Central memory CD8-positive, alpha-beta T cell (primary cell): ENCODE measurements at regions not wholly inside any gene's neighbourhood (a gene's known extent, or its start where the extent isn't known, plus 50 kb on each side); places are given as distances from the start of the nearest gene placed in this dataset.
"Not testable (repeated sequence)": the region's sequence is repeated elsewhere in the genome, so short reads cannot be mapped to it uniquely, and the experiment has no call there.

Experiments used
- ATAC-seq: fragments of 150-1000 bp; cut with Tn5 transposase; replicated peaks from 2 replicates; pipeline ENCODE4 v1.10.0; 2022; ENCODE audit warnings: mild to moderate bottlenecking, moderate FRiP score, moderate number of reproducible peaks; ENCODE audit not compliant: poor library complexity, severe bottlenecking; ENCODE audit errors: extremely low read depth
- DNase-seq, 2 donors: peaks; one replicate each; pipeline ENCODE4 v3.0.0; 2021; ENCODE audit warnings: low spot score in 2 of 2
- H3K27ac Mint-ChIP-seq: one replicate; pipeline ENCODE4 v1.8.0; 2022; ENCODE audit warnings: low read depth, mild to moderate bottlenecking, moderate library complexity, mixed read lengths
- H3K27me3 Mint-ChIP-seq: one replicate; pipeline ENCODE4 v1.8.0; 2022; ENCODE audit warnings: mixed read lengths
- H3K36me3 Mint-ChIP-seq: one replicate; pipeline ENCODE4 v1.8.0; 2022; ENCODE audit warnings: mild to moderate bottlenecking, moderate library complexity, mixed read lengths; ENCODE audit not compliant: insufficient read depth
- H3K4me1 Mint-ChIP-seq: one replicate; pipeline ENCODE4 v1.8.0; 2022; ENCODE audit warnings: mixed read lengths
- H3K4me3 Mint-ChIP-seq: one replicate; pipeline ENCODE4 v1.8.0; 2022; ENCODE audit warnings: mild to moderate bottlenecking, moderate library complexity, mixed read lengths
- H3K9me3 Mint-ChIP-seq: one replicate; pipeline ENCODE4 v1.8.0; 2022; ENCODE audit warnings: mixed read lengths

- H3K4me3 Mint-ChIP-seq: no peak overlapping the region
- ATAC-seq: no peak
- H3K9me3 Mint-ChIP-seq: peaks cover under 1% of the 10 kb centered on the region
- DNase-seq: no peak
- H3K4me1 Mint-ChIP-seq: no peaks in the 10 kb centered on the region
- H3K36me3 Mint-ChIP-seq: peaks cover 1% of the 10 kb centered on the region
- H3K27me3 Mint-ChIP-seq: no peaks in the 10 kb centered on the region
- H3K27ac Mint-ChIP-seq: no peak overlapping the region
Observed at GRCh38 chr2:122780251-122780650, 1024.8 kb downstream of the TSN start.

GRCh38 chr2:122794100-122794499, 1038.6 kb downstream of the TSN start:
- DNase-seq (no peak), ATAC-seq (no peak)
- H3K27me3 Mint-ChIP-seq: no peaks in the 10 kb centered on the region
- H3K9me3 Mint-ChIP-seq: peaks cover 13% of the 10 kb centered on the region
- no peak overlapping the region for H3K4me3 Mint-ChIP-seq
- H3K27ac Mint-ChIP-seq: no peak overlapping the region
- no peaks in the 10 kb centered on the region for H3K4me1 Mint-ChIP-seq
- H3K36me3 Mint-ChIP-seq: no peaks in the 10 kb centered on the region

- Mint-ChIP-seq H3K9me3 (peaks cover 13% of the 10 kb centered on the region), H3K4me1 (no peaks in the 10 kb centered on the region), H3K27ac (no peak overlapping the region), H3K36me3 (no peaks in the 10 kb centered on the region), H3K4me3 (no peak overlapping the region), H3K27me3 (no peaks in the 10 kb centered on the region)
- no peak for DNase-seq
- no peak for ATAC-seq
Observed at GRCh38 chr2:122795763-122796162, 1040.3 kb downstream of the TSN start.

- no peaks in the 10 kb centered on the region for H3K4me1 Mint-ChIP-seq
- no peaks in the 10 kb centered on the region for H3K36me3 Mint-ChIP-seq
- no peaks in the 10 kb centered on the region for H3K27me3 Mint-ChIP-seq
- peaks cover 16% of the 10 kb centered on the region for H3K9me3 Mint-ChIP-seq
- H3K27ac Mint-ChIP-seq: no peak overlapping the region
- H3K4me3 Mint-ChIP-seq: no peak overlapping the region
- ATAC-seq (no peak), DNase-seq (no peak)
Observed at GRCh38 chr2:122799391-122799790, 1043.9 kb downstream of the TSN start.

GRCh38 chr2:122800781-122801180, 1045.3 kb downstream of the TSN start:
- no peak for ATAC-seq
- Mint-ChIP-seq H3K36me3 (no peaks in the 10 kb centered on the region), H3K4me1 (no peaks in the 10 kb centered on the region), H3K27ac (no peak overlapping the region), H3K4me3 (no peak overlapping the region), H3K9me3 (peaks cover 18% of the 10 kb centered on the region), H3K27me3 (no peaks in the 10 kb centered on the region)
- no peak for DNase-seq

- no peak for DNase-seq
- Mint-ChIP-seq H3K27ac (no peak overlapping the region), H3K27me3 (no peaks in the 10 kb centered on the region), H3K9me3 (peaks cover 39% of the 10 kb centered on the region), H3K36me3 (no peaks in the 10 kb centered on the region), H3K4me1 (no peaks in the 10 kb centered on the region), H3K4me3 (no peak overlapping the region)
- no peak for ATAC-seq
Observed at GRCh38 chr2:122804494-122804893, 1049.0 kb downstream of the TSN start.

GRCh38 chr2:122805346-122805745, 1049.9 kb downstream of the TSN start:
- Mint-ChIP-seq H3K27ac (no peak overlapping the region), H3K9me3 (peaks cover 44% of the 10 kb centered on the region), H3K27me3 (no peaks in the 10 kb centered on the region), H3K36me3 (no peaks in the 10 kb centered on the region), H3K4me1 (no peaks in the 10 kb centered on the region), H3K4me3 (no peak overlapping the region)
- DNase-seq (no peak), ATAC-seq (no peak)

GRCh38 chr2:122808286-122808969, 1053.0 kb downstream of the TSN start:
- H3K4me1 Mint-ChIP-seq: no peaks in the 10 kb centered on the region
- no peak for ATAC-seq
- peaks cover 53% of the 10 kb centered on the region for H3K9me3 Mint-ChIP-seq
- no peak overlapping the region for H3K4me3 Mint-ChIP-seq
- no peak overlapping the region for H3K27ac Mint-ChIP-seq
- DNase-seq: no peak
- H3K27me3 Mint-ChIP-seq: no peaks in the 10 kb centered on the region
- H3K36me3 Mint-ChIP-seq: no peaks in the 10 kb centered on the region

GRCh38 chr2:122812214-122812613, 1056.8 kb downstream of the TSN start:
- H3K27ac Mint-ChIP-seq, H3K27me3 Mint-ChIP-seq, ATAC-seq, H3K4me3 Mint-ChIP-seq, H3K4me1 Mint-ChIP-seq, H3K36me3 Mint-ChIP-seq, DNase-seq: not testable (repeated sequence)
- H3K9me3 Mint-ChIP-seq: peaks cover 54% of the 10 kb centered on the region

GRCh38 chr2:122815120-122815519, 1059.7 kb downstream of the TSN start:
- Mint-ChIP-seq H3K27me3 (no peaks in the 10 kb centered on the region), H3K9me3 (peaks cover 38% of the 10 kb centered on the region), H3K4me1 (no peaks in the 10 kb centered on the region), H3K4me3 (no peak overlapping the region), H3K27ac (no peak overlapping the region), H3K36me3 (peaks cover 2% of the 10 kb centered on the region)
- no peak for DNase-seq
- no peak for ATAC-seq

GRCh38 chr2:122816803-122817202, 1061.4 kb downstream of the TSN start:
- H3K27ac Mint-ChIP-seq: no peak overlapping the region
- no peaks in the 10 kb centered on the region for H3K27me3 Mint-ChIP-seq
- no peaks in the 10 kb centered on the region for H3K4me1 Mint-ChIP-seq
- H3K36me3 Mint-ChIP-seq: peaks cover 2% of the 10 kb centered on the region
- ATAC-seq (no peak), DNase-seq (no peak)
- H3K4me3 Mint-ChIP-seq: no peak overlapping the region
- peaks cover 34% of the 10 kb centered on the region for H3K9me3 Mint-ChIP-seq

- H3K36me3 Mint-ChIP-seq: peaks cover 2% of the 10 kb centered on the region
- ATAC-seq (no peak), DNase-seq (no peak)
- peaks cover 28% of the 10 kb centered on the region for H3K9me3 Mint-ChIP-seq
- no peaks in the 10 kb centered on the region for H3K27me3 Mint-ChIP-seq
- no peak overlapping the region for H3K4me3 Mint-ChIP-seq
- H3K27ac Mint-ChIP-seq: no peak overlapping the region
- H3K4me1 Mint-ChIP-seq: no peaks in the 10 kb centered on the region
Observed at GRCh38 chr2:122822319-122822718, 1066.9 kb downstream of the TSN start.

- Mint-ChIP-seq H3K36me3 (no peaks in the 10 kb centered on the region), H3K4me3 (no peak overlapping the region), H3K27ac (no peak overlapping the region), H3K9me3 (peaks cover 13% of the 10 kb centered on the region), H3K4me1 (no peaks in the 10 kb centered on the region), H3K27me3 (no peaks in the 10 kb centered on the region)
- DNase-seq (no peak), ATAC-seq (no peak)
Observed at GRCh38 chr2:122830157-122830556, 1074.7 kb downstream of the TSN start.
